Body of pancreas (tissue), 4 donors: ENCODE measurements at regions not wholly inside any gene's neighbourhood (a gene's known extent, or its start where the extent isn't known, plus 50 kb on each side); places are given as distances from the start of the nearest gene placed in this dataset. TPM values are rescaled to one million over a fixed set of nuclear protein-coding genes. Genes with fewer than 3 reads are reported as not detected.
A peak's percentile ranks its signal among the peaks of the same experiment; 100 is the strongest.

Source experiments
- ATAC-seq: fragments of 150-250 bp; one replicate; pipeline ENCODE4 v1.9.1; 2016
- DNase-seq, 4 donors: peaks; one replicate each; pipeline ENCODE4 v3.0.0-alpha.2; 2019
- H3K27ac ChIP-seq, 4 donors: fragments of 200-600 bp; sonication (generic); 1 replicate in 3 of 4; 2 replicates in 1 of 4; pipeline versions ENCODE4 v1.5.1 to v1.6.1; 2016 to 2019; ENCODE audit warnings: mild to moderate bottlenecking in 1 of 4, mixed read lengths in 1 of 4, moderate library complexity in 1 of 4
- H3K27me3 ChIP-seq, 2 donors: fragments of 200-600 bp; sonication (generic); one replicate each; pipeline ENCODE4 v1.6.0; 2016; ENCODE audit warnings: mild to moderate bottlenecking in 1 of 2
- H3K36me3 ChIP-seq, 2 donors: fragments of 200-600 bp; sonication (generic); replicated peaks in 1 of 2; 2 replicates each; pipeline ENCODE4 v1.5.1; 2016; ENCODE audit warnings: low read depth in 2 of 2; ENCODE audit not compliant: insufficient read depth in 1 of 2
- H3K4me1 ChIP-seq: fragments of 200-600 bp; sonication (generic); one replicate; pipeline ENCODE4 v1.6.0; 2016
- H3K4me3 ChIP-seq, 2 donors: fragments of 200-600 bp; sonication (generic); 1 replicate in 1 of 2; 2 replicates in 1 of 2; pipeline ENCODE4 v1.5.1; 2016 to 2019
- H3K9me3 ChIP-seq, 3 donors: fragments of 200-600 bp; sonication (generic); 1 replicate in 2 of 3; 2 replicates in 1 of 3; pipeline ENCODE4 v1.5.1; 2016
- CTCF ChIP-seq, 7 experiments: fragments of 450-650 bp in 4 of 7; fragments of 200-600 bp in 3 of 7; sonication (generic) in 3 of 7; IDR thresholded peaks; one replicate each; pipeline ENCODE4 v1.5.1; 2016 to 2019; ENCODE audit warnings: antibody characterized with exemption in 7 of 7
- POLR2A ChIP-seq, 3 donors: fragments of 450-650 bp; IDR thresholded peaks; one replicate each; pipeline ENCODE4 v1.6.1; 2016; ENCODE audit warnings: antibody characterized with exemption in 3 of 3, mild to moderate bottlenecking in 2 of 3
- WGBS, 2 donors: methylation state at CpG; one replicate each; pipeline ENCODE4 v1.1.5; 2017; 5-methylcytosine and 5-hydroxymethylcytosine counted together
- intact Hi-C: fragments of 100-400 bp; cut with DNase I; formaldehyde crosslinking; loops from one replicate; pipeline ENCODE4 v1.15.1; 2023
- microRNA-seq, 2 donors: library from miRNA; unstranded; fragments of <30 nt; microRNA quantifications; one replicate each; pipeline ENCODE4, GENCODE V29; 2016; ENCODE audit warnings: borderline number of aligned reads in 2 of 2, borderline replicate concordance in 2 of 2
- small RNA-seq: library from RNA; depleted of rRNA; stranded (forward); fragments of <200 nt; gene quantifications from one replicate; pipeline ENCODE3, GENCODE V24; 2016

- DNase-seq = no peak
- Histone ChIP-seq H3K27me3 (no peaks in the 10 kb centered on the region), H3K36me3 (no peaks in the 10 kb centered on the region), H3K27ac (no peak overlapping the region), H3K4me3 (no peak overlapping the region), H3K9me3 (no peaks in the 10 kb centered on the region), H3K4me1 (no peaks in the 10 kb centered on the region)
- intact Hi-C loops = no loop called here
- WGBS, 2 donors = 58 to 77% methylated on average over 9 of the region's 9 CpGs
- ATAC-seq = no peak
- no peak for TF ChIP-seq CTCF (IDR thresholded peaks at IDR 0.05)
- TF ChIP-seq POLR2A (IDR thresholded peaks at IDR 0.05) = no peak
These were observed 52.8 kb upstream of the KLF6 start for GRCh38 chr10:3837647-3838459.

GRCh38 chr10:3836222-3836820 lies 51.3 kb upstream of the KLF6 start:
- Histone ChIP-seq H3K36me3 (no peaks in the 10 kb centered on the region), H3K4me3 (no peak overlapping the region), H3K27ac (no peak overlapping the region), H3K27me3 (no peaks in the 10 kb centered on the region), H3K9me3 (no peaks in the 10 kb centered on the region), H3K4me1 (no peaks in the 10 kb centered on the region)
- intact Hi-C loops = no loop called here
- WGBS, 2 donors = 53 to 63% methylated on average over 2 of the region's 2 CpGs
- TF ChIP-seq CTCF (IDR thresholded peaks at IDR 0.05) = no peak
- no peak for TF ChIP-seq POLR2A (IDR thresholded peaks at IDR 0.05)
- ATAC-seq (no peak), DNase-seq (no peak)

GRCh38 chr10:3835770-3836169 lies 50.8 kb upstream of the KLF6 start:
- intact Hi-C loops = no loop called here
- WGBS, 2 donors = 41 to 48% methylated on average over 6 of the region's 6 CpGs

GRCh38 chr10:3834947-3835346 lies 49.9 kb upstream of the KLF6 start:
- 92 to 93% methylated on average over 1 of the region's 1 CpG for WGBS, 2 donors
- no peak for TF ChIP-seq CTCF (IDR thresholded peaks at IDR 0.05)
- no peak for TF ChIP-seq POLR2A (IDR thresholded peaks at IDR 0.05)
- no peak for ATAC-seq
- H3K36me3 ChIP-seq = no peaks in the 10 kb centered on the region
- no peak overlapping the region for H3K27ac ChIP-seq
- H3K9me3 ChIP-seq = no peaks in the 10 kb centered on the region
- no peak overlapping the region for H3K4me3 ChIP-seq
- no peak for DNase-seq
- H3K27me3 ChIP-seq = no peaks in the 10 kb centered on the region
- intact Hi-C loops = no loop called here
- H3K4me1 ChIP-seq = no peaks in the 10 kb centered on the region

More at GRCh38 chr10:3835770-3836169, 50.8 kb upstream of the KLF6 start:
- Histone ChIP-seq H3K9me3 (no peaks in the 10 kb centered on the region), H3K4me3 (no peak overlapping the region), H3K27me3 (no peaks in the 10 kb centered on the region), H3K27ac (no peak overlapping the region), H3K36me3 (no peaks in the 10 kb centered on the region), H3K4me1 (no peaks in the 10 kb centered on the region)
- TF ChIP-seq POLR2A (IDR thresholded peaks at IDR 0.05) (no peak), CTCF (IDR thresholded peaks at IDR 0.05) (no peak)
- DNase-seq (peak in 1 of 4 donors; percentile 33), ATAC-seq (no peak)

Small RNA genes in the stretch of these regions (microRNA-seq; reads per million reads assigned to microRNA genes)
- 0 reads per million in 2 donors for gene MIR6078

Small RNA genes in the stretch of these regions (small RNA-seq; reads per million reads assigned to genes)
- gene MIR6078 = not detected
- gene RNU6-163P = not detected
